A549 (cell line): ENCODE measurements at regions not wholly inside any gene's neighbourhood (a gene's known extent, or its start where the extent isn't known, plus 50 kb on each side); places are given as distances from the start of the nearest gene placed in this dataset.

Experiments used
- CEBPB ChIP-seq, 2 experiments: fragments of >200 bp in 1 of 2; sonication (Bioruptor Twin) in 1 of 2; formaldehyde crosslinking in 1 of 2; IDR thresholded peaks; 2 replicates each; pipeline ENCODE4 v1.6.1; 2012 to 2016
- CTCF ChIP-seq: fragments of >200 bp; sonication (Bioruptor Twin); formaldehyde crosslinking; IDR thresholded peaks from 3 replicates; pipeline ENCODE4 v1.5.1; 2016
- EP300 ChIP-seq, 2 experiments: fragments of >200 bp; sonication (Bioruptor Twin); formaldehyde crosslinking; IDR thresholded peaks; 2 replicates in 1 of 2; 3 replicates in 1 of 2; pipeline ENCODE4 v1.6.1; 2016 to 2017
- ESRRA ChIP-seq: fragments of 150-350 bp; IDR thresholded peaks from 2 replicates; pipeline ENCODE4 v1.6.1; 2014; ENCODE audit warnings: mild to moderate bottlenecking, low read length, borderline replicate concordance
- HDAC2 ChIP-seq: fragments of 200-600 bp; sonication (generic); IDR thresholded peaks from 2 replicates; pipeline ENCODE4 v1.6.1; 2016
- HOXB5 ChIP-seq: fragments of 250-450 bp; sonication (Bioruptor Pico); IDR thresholded peaks from 2 replicates; pipeline ENCODE4 v1.5.0; 2020; ENCODE audit warnings: mild to moderate bottlenecking, moderate library complexity
- MYC ChIP-seq: IDR thresholded peaks from 2 replicates; pipeline ENCODE4 v1.6.1; 2012; ENCODE audit warnings: mild to moderate bottlenecking, inconsistent platforms, low read length, improper control_type of control experiment, borderline replicate concordance
- POLR2A ChIP-seq: IDR thresholded peaks from 2 replicates; pipeline ENCODE4 v1.6.1; 2012; ENCODE audit warnings: mild to moderate bottlenecking, low read length
- REST ChIP-seq: fragments of 200-600 bp; sonication (generic); IDR thresholded peaks from 2 replicates; pipeline ENCODE4 v1.6.1; 2016; ENCODE audit warnings: antibody characterized with exemption, mild to moderate bottlenecking, moderate library complexity
- ZNF302 ChIP-seq: fragments of 250-450 bp; sonication (Bioruptor Pico); IDR thresholded peaks from 2 replicates; pipeline ENCODE4 v1.9.0; 2021; ENCODE audit warnings: inconsistent platforms, mild to moderate bottlenecking, moderate library complexity

GRCh38 chr13:64639206-64639605 is 2590.9 kb downstream of the PCDH9 start:
- TF ChIP-seq CTCF = no peak
- no peak for TF ChIP-seq EP300 (IDR thresholded peaks at IDR 0.05)
- no peak for TF ChIP-seq MYC
- no peak for TF ChIP-seq ZNF302 (CRISPR knock-in tag)
- peak; percentile 29 to 84; a peak in 2 of 4 replicates for TF ChIP-seq CEBPB (IDR thresholded peaks at IDR 0.05)
- no peak for TF ChIP-seq ESRRA
- no peak for TF ChIP-seq HOXB5 (CRISPR knock-in tag)
- no peak for TF ChIP-seq HDAC2
- no peak for TF ChIP-seq POLR2A
- TF ChIP-seq REST = no peak
